Body of pancreas (tissue), 4 donors: ENCODE measurements at regions not wholly inside any gene's neighbourhood (a gene's known extent, or its start where the extent isn't known, plus 50 kb on each side); places are given as distances from the start of the nearest gene placed in this dataset.

Experiments
- POLR2A ChIP-seq, 3 donors: fragments of 450-650 bp; IDR thresholded peaks; one replicate each; pipeline ENCODE4 v1.6.1; 2016; ENCODE audit warnings: antibody characterized with exemption in 3 of 3, mild to moderate bottlenecking in 2 of 3
- TF ChIP-seq, protein P1 (sequence below), 7 experiments: fragments of 450-650 bp in 4 of 7; fragments of 200-600 bp in 3 of 7; sonication (generic) in 3 of 7; IDR thresholded peaks; one replicate each; pipeline ENCODE4 v1.5.1; 2016 to 2019; ENCODE audit warnings: antibody characterized with exemption in 7 of 7

DNA sequence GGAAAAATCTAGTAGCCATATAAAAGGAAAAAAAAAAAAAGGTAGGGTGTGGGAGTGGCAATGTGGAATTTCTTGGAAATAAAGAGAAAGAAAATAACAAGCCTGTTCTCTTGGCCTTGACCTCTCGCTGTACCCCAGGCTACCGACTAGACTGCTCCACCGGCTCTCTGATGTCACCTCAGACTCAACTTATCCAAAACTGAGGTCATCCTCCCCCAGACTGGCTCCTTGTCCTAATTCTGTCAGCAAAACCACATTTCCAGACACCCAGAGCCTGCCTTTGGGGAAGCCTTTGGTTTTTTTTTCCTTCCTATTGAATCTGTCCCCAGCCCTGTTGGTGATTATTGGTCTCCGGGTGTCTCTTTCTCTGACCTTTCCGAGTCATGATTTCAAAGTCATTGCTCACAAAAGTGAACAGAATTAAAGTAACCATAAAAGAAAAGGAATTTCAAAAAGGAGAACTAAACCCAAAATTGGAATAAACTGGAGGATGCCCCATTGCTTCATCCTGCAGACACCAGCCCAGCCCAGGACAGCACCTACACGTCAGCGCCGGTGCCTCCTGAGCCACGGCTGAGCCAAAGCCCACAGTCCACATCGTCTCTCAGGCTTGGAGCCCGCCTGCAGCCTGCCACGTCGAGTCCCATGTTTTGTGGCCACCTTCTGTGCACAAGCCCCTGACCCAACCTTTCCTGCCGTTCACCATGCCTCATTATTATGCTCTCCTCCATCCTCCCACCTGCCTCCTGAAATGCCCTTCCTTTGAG, 170.7 kb downstream of the MYLK4 start:
- TF ChIP-seq, protein P1, sequence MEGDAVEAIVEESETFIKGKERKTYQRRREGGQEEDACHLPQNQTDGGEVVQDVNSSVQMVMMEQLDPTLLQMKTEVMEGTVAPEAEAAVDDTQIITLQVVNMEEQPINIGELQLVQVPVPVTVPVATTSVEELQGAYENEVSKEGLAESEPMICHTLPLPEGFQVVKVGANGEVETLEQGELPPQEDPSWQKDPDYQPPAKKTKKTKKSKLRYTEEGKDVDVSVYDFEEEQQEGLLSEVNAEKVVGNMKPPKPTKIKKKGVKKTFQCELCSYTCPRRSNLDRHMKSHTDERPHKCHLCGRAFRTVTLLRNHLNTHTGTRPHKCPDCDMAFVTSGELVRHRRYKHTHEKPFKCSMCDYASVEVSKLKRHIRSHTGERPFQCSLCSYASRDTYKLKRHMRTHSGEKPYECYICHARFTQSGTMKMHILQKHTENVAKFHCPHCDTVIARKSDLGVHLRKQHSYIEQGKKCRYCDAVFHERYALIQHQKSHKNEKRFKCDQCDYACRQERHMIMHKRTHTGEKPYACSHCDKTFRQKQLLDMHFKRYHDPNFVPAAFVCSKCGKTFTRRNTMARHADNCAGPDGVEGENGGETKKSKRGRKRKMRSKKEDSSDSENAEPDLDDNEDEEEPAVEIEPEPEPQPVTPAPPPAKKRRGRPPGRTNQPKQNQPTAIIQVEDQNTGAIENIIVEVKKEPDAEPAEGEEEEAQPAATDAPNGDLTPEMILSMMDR (IDR thresholded peaks at IDR 0.05) = no peak
- TF ChIP-seq POLR2A (IDR thresholded peaks at IDR 0.05) = no peak
